ENCODE measurements at regions not wholly inside any gene's neighbourhood (a gene's known extent, or its start where the extent isn't known, plus 50 kb on each side); places are given as distances from the start of the nearest gene placed in this dataset.

- no peaks in the 10 kb centered on the region for H3K36me3 ChIP-seq (ENCODE audit: control insufficient read depth in 4 of 4, insufficient read depth in 3 of 4, low read depth in 1 of 4, low read length in 3 of 4)
- WGBS: 49% methylated on average over 3 of the region's 3 CpGs
Observed at GRCh38 chr19:34075661-34076091, 96.6 kb upstream of the LSM14A start.

DNA sequence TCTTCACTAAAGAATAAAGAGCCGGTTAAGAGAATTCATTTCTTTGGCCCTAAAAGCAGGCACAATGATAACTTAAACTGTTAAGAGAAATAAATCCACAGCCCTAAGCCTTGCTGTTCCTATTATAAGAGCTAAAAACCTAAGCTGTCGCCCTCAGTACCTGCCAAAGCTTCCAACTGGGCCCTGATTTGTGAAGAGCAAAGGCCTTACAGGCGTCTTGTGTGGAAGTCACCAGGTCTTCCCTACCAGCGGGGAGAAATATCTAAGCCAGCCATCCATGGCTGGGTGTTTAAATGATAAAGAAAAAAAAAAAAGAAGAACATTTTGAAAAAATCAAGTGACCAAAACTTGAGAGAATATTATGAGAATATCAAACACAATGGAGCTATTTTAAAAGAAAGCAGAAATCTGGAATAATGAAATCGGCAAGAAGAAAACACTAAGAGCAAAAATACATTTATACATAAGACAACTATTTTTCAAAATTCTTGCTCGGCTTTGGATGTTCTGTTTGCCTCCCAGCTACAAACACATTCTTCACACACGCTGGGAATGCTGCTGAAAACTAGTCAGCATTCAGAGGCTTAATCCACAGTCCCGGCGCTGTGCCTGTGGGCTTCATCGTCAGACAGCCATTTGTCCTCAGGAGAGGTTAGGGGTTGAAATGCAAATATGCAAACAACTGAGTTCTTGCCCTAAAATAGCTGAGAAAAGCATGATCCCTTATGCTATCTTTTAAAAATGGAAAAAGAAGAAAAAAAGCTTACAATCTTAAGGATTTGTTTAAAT, 89.8 kb upstream of the LSM14A start:
- WGBS: 49% methylated on average over 10 of the region's 10 CpGs
- no peak overlapping the region for H3K27ac ChIP-seq (ENCODE audit: low read depth in 1 of 2, low read length in 2 of 2)
- no peak overlapping the region for H3K4me3 ChIP-seq (ENCODE audit: low read depth in 1 of 3, low read length in 3 of 3)
- DNase-seq (ENCODE audit: low spot score): no peak
- peaks cover 0 to 2% (median 0%) of the 10 kb centered on the region in 4 donors for H3K27me3 ChIP-seq (ENCODE audit: control insufficient read depth in 4 of 4, insufficient read depth in 4 of 4, low read length in 3 of 4)
- H3K36me3 ChIP-seq (ENCODE audit: control insufficient read depth in 4 of 4, insufficient read depth in 3 of 4, low read depth in 1 of 4, low read length in 3 of 4): no peaks in the 10 kb centered on the region
- no peaks in the 10 kb centered on the region for H3K9me3 ChIP-seq (ENCODE audit: control insufficient read depth in 4 of 4, low read length in 3 of 4)
- H3K4me1 ChIP-seq (ENCODE audit: control insufficient read depth in 4 of 4, insufficient read depth in 4 of 4, low read length in 3 of 4): no peaks in the 10 kb centered on the region
- H3K9ac ChIP-seq (ENCODE audit: low read depth in 1 of 2, low read length in 2 of 2): no peak overlapping the region
- TF ChIP-seq NR2F2 (IDR thresholded peaks at IDR 0.05): no peak
- no peak for TF ChIP-seq FOXA1 (IDR thresholded peaks at IDR 0.05)
- no peak for TF ChIP-seq HNF4G (IDR thresholded peaks at IDR 0.05)
- TF ChIP-seq EGR1 (IDR thresholded peaks at IDR 0.05; ENCODE audit: low read depth in 2 of 2): no peak
- no peak for TF ChIP-seq MAX (IDR thresholded peaks at IDR 0.05)
- TF ChIP-seq GABPA (IDR thresholded peaks at IDR 0.05 in 1 of 2, conservative IDR thresholded peaks at IDR 0.05 in 1 of 2): no peak
- no peak for TF ChIP-seq ATF3 (IDR thresholded peaks at IDR 0.05)
- no peak for TF ChIP-seq YY1 (IDR thresholded peaks at IDR 0.05)
- TF ChIP-seq FOXA2 (IDR thresholded peaks at IDR 0.05): no peak
- TF ChIP-seq, protein P1, sequence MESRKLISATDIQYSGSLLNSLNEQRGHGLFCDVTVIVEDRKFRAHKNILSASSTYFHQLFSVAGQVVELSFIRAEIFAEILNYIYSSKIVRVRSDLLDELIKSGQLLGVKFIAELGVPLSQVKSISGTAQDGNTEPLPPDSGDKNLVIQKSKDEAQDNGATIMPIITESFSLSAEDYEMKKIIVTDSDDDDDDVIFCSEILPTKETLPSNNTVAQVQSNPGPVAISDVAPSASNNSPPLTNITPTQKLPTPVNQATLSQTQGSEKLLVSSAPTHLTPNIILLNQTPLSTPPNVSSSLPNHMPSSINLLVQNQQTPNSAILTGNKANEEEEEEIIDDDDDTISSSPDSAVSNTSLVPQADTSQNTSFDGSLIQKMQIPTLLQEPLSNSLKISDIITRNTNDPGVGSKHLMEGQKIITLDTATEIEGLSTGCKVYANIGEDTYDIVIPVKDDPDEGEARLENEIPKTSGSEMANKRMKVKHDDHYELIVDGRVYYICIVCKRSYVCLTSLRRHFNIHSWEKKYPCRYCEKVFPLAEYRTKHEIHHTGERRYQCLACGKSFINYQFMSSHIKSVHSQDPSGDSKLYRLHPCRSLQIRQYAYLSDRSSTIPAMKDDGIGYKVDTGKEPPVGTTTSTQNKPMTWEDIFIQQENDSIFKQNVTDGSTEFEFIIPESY (IDR thresholded peaks at IDR 0.05): no peak
- TF ChIP-seq SP1 (IDR thresholded peaks at IDR 0.05): no peak

More at GRCh38 chr19:34075661-34076091, 96.6 kb upstream of the LSM14A start:
- TF ChIP-seq YY1 (IDR thresholded peaks at IDR 0.05) (no peak), GABPA (IDR thresholded peaks at IDR 0.05 in 1 of 2, conservative IDR thresholded peaks at IDR 0.05 in 1 of 2) (no peak), RXRA (IDR thresholded peaks at IDR 0.05) (no peak), MAX (IDR thresholded peaks at IDR 0.05) (no peak), HNF4A (conservative IDR thresholded peaks at IDR 0.05) (no peak), EGR1 (IDR thresholded peaks at IDR 0.05; ENCODE audit: low read depth in 2 of 2) (no peak), RAD21 (IDR thresholded peaks at IDR 0.05) (no peak), HNF4G (IDR thresholded peaks at IDR 0.05) (no peak), ATF3 (IDR thresholded peaks at IDR 0.05) (no peak), FOXA1 (IDR thresholded peaks at IDR 0.05) (no peak), SP1 (IDR thresholded peaks at IDR 0.05) (no peak)
- TF ChIP-seq, protein P1 (IDR thresholded peaks at IDR 0.05): no peak
- TF ChIP-seq, protein P2, sequence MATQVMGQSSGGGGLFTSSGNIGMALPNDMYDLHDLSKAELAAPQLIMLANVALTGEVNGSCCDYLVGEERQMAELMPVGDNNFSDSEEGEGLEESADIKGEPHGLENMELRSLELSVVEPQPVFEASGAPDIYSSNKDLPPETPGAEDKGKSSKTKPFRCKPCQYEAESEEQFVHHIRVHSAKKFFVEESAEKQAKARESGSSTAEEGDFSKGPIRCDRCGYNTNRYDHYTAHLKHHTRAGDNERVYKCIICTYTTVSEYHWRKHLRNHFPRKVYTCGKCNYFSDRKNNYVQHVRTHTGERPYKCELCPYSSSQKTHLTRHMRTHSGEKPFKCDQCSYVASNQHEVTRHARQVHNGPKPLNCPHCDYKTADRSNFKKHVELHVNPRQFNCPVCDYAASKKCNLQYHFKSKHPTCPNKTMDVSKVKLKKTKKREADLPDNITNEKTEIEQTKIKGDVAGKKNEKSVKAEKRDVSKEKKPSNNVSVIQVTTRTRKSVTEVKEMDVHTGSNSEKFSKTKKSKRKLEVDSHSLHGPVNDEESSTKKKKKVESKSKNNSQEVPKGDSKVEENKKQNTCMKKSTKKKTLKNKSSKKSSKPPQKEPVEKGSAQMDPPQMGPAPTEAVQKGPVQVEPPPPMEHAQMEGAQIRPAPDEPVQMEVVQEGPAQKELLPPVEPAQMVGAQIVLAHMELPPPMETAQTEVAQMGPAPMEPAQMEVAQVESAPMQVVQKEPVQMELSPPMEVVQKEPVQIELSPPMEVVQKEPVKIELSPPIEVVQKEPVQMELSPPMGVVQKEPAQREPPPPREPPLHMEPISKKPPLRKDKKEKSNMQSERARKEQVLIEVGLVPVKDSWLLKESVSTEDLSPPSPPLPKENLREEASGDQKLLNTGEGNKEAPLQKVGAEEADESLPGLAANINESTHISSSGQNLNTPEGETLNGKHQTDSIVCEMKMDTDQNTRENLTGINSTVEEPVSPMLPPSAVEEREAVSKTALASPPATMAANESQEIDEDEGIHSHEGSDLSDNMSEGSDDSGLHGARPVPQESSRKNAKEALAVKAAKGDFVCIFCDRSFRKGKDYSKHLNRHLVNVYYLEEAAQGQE (IDR thresholded peaks at IDR 0.05): no peak
- no peak for DNase-seq (ENCODE audit: low spot score)
- Histone ChIP-seq H3K9me3 (ENCODE audit: control insufficient read depth in 4 of 4, low read length in 3 of 4) (no peaks in the 10 kb centered on the region), H3K27me3 (ENCODE audit: control insufficient read depth in 4 of 4, insufficient read depth in 4 of 4, low read length in 3 of 4) (no peaks in the 10 kb centered on the region), H3K4me3 (ENCODE audit: low read depth in 1 of 3, low read length in 3 of 3) (no peak overlapping the region), H3K4me1 (ENCODE audit: control insufficient read depth in 4 of 4, insufficient read depth in 4 of 4, low read length in 3 of 4) (no peaks in the 10 kb centered on the region), H3K9ac (ENCODE audit: low read depth in 1 of 2, low read length in 2 of 2) (no peak overlapping the region), H3K27ac (ENCODE audit: low read depth in 1 of 2, low read length in 2 of 2) (no peak overlapping the region)

Data from liver (tissue), 7 donors.